GM23338 (cell line): ENCODE measurements at regions not wholly inside any gene's neighbourhood (a gene's known extent, or its start where the extent isn't known, plus 50 kb on each side); places are given as distances from the start of the nearest gene placed in this dataset.

Experiments
- CREB1 ChIP-seq: fragments of 250-450 bp; sonication (Bioruptor Pico); IDR thresholded peaks from 2 replicates; pipeline ENCODE4 v1.5.0; 2020; ENCODE audit warnings: low read depth, mild to moderate bottlenecking, moderate library complexity
- CTCF ChIP-seq, 2 experiments: fragments of 200-600 bp in 1 of 2; sonication (generic) in 1 of 2; conservative IDR thresholded peaks; 2 replicates each; pipeline versions ENCODE4 v1.5.1 to v1.6.1; 2016 to 2017; ENCODE audit warnings: antibody characterized with exemption in 2 of 2, low read depth in 2 of 2, mild to moderate bottlenecking in 2 of 2, moderate library complexity in 1 of 2
- ETS1 ChIP-seq: IDR thresholded peaks from 2 replicates; pipeline ENCODE4 v1.6.1; 2016; ENCODE audit warnings: antibody characterized with exemption
- EZH2 ChIP-seq: fragments of 200-600 bp; sonication (generic); IDR thresholded peaks from one replicate; pipeline ENCODE4 v1.8.0; 2017; ENCODE audit warnings: antibody characterized with exemption, mild to moderate bottlenecking, low read depth; ENCODE audit not compliant: unreplicated experiment
- EZH2phosphoT487 ChIP-seq: fragments of 200-600 bp; sonication (generic); IDR thresholded peaks from one replicate; pipeline ENCODE4 v1.8.1; 2018; ENCODE audit warnings: antibody characterized with exemption; ENCODE audit not compliant: unreplicated experiment
- JUNB ChIP-seq: IDR thresholded peaks from one replicate; pipeline ENCODE4 v1.6.1; 2016; ENCODE audit warnings: antibody characterized with exemption; ENCODE audit not compliant: unreplicated experiment
- NANOG ChIP-seq: IDR thresholded peaks from 2 replicates; pipeline ENCODE4 v1.6.1; 2016; ENCODE audit warnings: antibody characterized with exemption, borderline replicate concordance
- POLR2AphosphoS5 ChIP-seq: IDR thresholded peaks from 2 replicates; pipeline ENCODE4 v1.6.1; 2016; ENCODE audit warnings: antibody characterized with exemption, low read depth
- REST ChIP-seq: IDR thresholded peaks from one replicate; pipeline ENCODE4 v1.6.1; 2018; ENCODE audit warnings: antibody characterized with exemption; ENCODE audit not compliant: unreplicated experiment
- STAT1 ChIP-seq: IDR thresholded peaks from one replicate; pipeline ENCODE4 v1.6.1; 2016; ENCODE audit warnings: antibody characterized with exemption; ENCODE audit not compliant: unreplicated experiment
- ZNF114 ChIP-seq: fragments of 250-450 bp; sonication (Bioruptor Pico); IDR thresholded peaks from 2 replicates; pipeline ENCODE4 v1.5.0; 2020; ENCODE audit warnings: mild to moderate bottlenecking, moderate library complexity
- ZNF331 ChIP-seq: fragments of 250-450 bp; sonication (Bioruptor Pico); IDR thresholded peaks from 2 replicates; pipeline ENCODE4 v1.5.0; 2020; ENCODE audit warnings: low read depth, mild to moderate bottlenecking, moderate library complexity
- ZNF462 ChIP-seq: fragments of 250-450 bp; sonication (Bioruptor Pico); IDR thresholded peaks from 2 replicates; pipeline ENCODE4 v1.5.0; 2020; ENCODE audit warnings: mild to moderate bottlenecking, moderate library complexity

GRCh38 chr18:75140296-75140695 is 68.6 kb downstream of the PTGR3 start:
- TF ChIP-seq EZH2phosphoT487 (no peak), CTCF (conservative IDR thresholded peaks at IDR 0.05; ENCODE audit: low read depth in 2 of 2) (no peak), NANOG (no peak), EZH2 (no peak), POLR2AphosphoS5 (no peak), JUNB (no peak), CREB1 (CRISPR knock-in tag) (no peak), REST (no peak), ETS1 (no peak), ZNF114 (no peak), STAT1 (no peak), ZNF331 (CRISPR knock-in tag) (no peak), ZNF462 (CRISPR knock-in tag) (no peak)
